ENCODE measurements at regions not wholly inside any gene's neighbourhood (a gene's known extent, or its start where the extent isn't known, plus 50 kb on each side); places are given as distances from the start of the nearest gene placed in this dataset.

- Histone ChIP-seq H3K56ac (ENCODE audit: insufficient read length, low read depth, low read length) (no peak overlapping the region), H2BK12ac (ENCODE audit: insufficient read length, low read depth, low read length) (no peak overlapping the region), H2BK5ac (ENCODE audit: insufficient read length, low read length) (no peak overlapping the region), H3K18ac (ENCODE audit: insufficient read length, low read depth, low read length) (no peak overlapping the region), H2BK20ac (ENCODE audit: low read depth, low read length, poor library complexity, severe bottlenecking) (no peak overlapping the region), H3K79me1 (ENCODE audit: insufficient read depth, low read depth, low read length, poor library complexity, severe bottlenecking) (no peaks in the 10 kb centered on the region), H4K20me1 (ENCODE audit: control insufficient read depth, insufficient read depth, insufficient read length) (no peaks in the 10 kb centered on the region), H3K9ac (ENCODE audit: extremely low read depth, insufficient read length, low read length) (no peak overlapping the region), H3K14ac (ENCODE audit: insufficient read depth, low read length) (no peak overlapping the region), H4K5ac (ENCODE audit: insufficient read length, low read depth, low read length) (no peak overlapping the region), H4K8ac (replicated peaks; ENCODE audit: insufficient read length, low read depth, low read length) (no peak overlapping the region), H3K23me2 (ENCODE audit: insufficient read length, low read depth, low read length, poor library complexity, severe bottlenecking) (no peaks in the 10 kb centered on the region), H3K27me3 (ENCODE audit: insufficient read depth, low read length) (no peaks in the 10 kb centered on the region), H4K91ac (ENCODE audit: insufficient read length, low read depth, low read length) (no peak overlapping the region), H2AFZ (ENCODE audit: low read length) (no peak overlapping the region), H2AK5ac (ENCODE audit: insufficient read length, low read length) (no peak overlapping the region), H3K27ac (ENCODE audit: insufficient read length, low read depth, low read length) (no peak overlapping the region), H2BK15ac (ENCODE audit: low read depth, low read length) (no peak overlapping the region), H3K9me3 (ENCODE audit: control insufficient read depth, low read depth, low read length) (no peaks in the 10 kb centered on the region), H3T11ph (ENCODE audit: low read length) (no peak overlapping the region), H3K4ac (ENCODE audit: low read depth, low read length) (no peak overlapping the region), H3K79me2 (ENCODE audit: insufficient read depth, low read length) (no peaks in the 10 kb centered on the region), H3K23ac (ENCODE audit: insufficient read length, low read depth, low read length) (no peak overlapping the region), H3K4me1 (ENCODE audit: insufficient read depth, low read length) (peaks cover 2% of the 10 kb centered on the region; the same call in 1 of the 2 replicates), H2BK120ac (ENCODE audit: low read depth, low read length, poor library complexity, severe bottlenecking) (no peak overlapping the region), H3K4me2 (ENCODE audit: insufficient read depth, insufficient read length, low read length) (no peak overlapping the region)
- no CpG with 5 or more reads among the region's 7 CpGs for WGBS (ENCODE audit: extremely low coverage, insufficient read length, low lambda C conversion rate)
- H3K4me3 Mint-ChIP-seq, result no peak overlapping the region
- H3K36me3 Mint-ChIP-seq (ENCODE audit: insufficient read depth in 1 of 3, low read depth in 3 of 3), result no peaks in the 10 kb centered on the region; a peak in 1 of 7 replicates
- H3K27ac Mint-ChIP-seq, result no peak overlapping the region
- TF ChIP-seq CTCF (conservative IDR thresholded peaks at IDR 0.05), result no peak
- H3K4me1 Mint-ChIP-seq, result peaks cover 12 to 14% of the 10 kb centered on the region in 2 experiments
- no peaks in the 10 kb centered on the region for H3K9me3 Mint-ChIP-seq
- H3K27me3 Mint-ChIP-seq (ENCODE audit: low read depth), result no peaks in the 10 kb centered on the region
- DNase-seq, result no peak
These were observed 557.5 kb downstream of the CD83 start for GRCh38 chr6:14674867-14675648.
